GM21619 (cell line): ENCODE measurements at regions not wholly inside any gene's neighbourhood (a gene's known extent, or its start where the extent isn't known, plus 50 kb on each side); places are given as distances from the start of the nearest gene placed in this dataset.
"Not testable (repeated sequence)": the region's sequence is repeated elsewhere in the genome, so short reads cannot be mapped to it uniquely, and the experiment has no call there.

Experiments
- ATAC-seq: cut with Tn5 transposase; IDR thresholded peaks from one replicate; pipeline ENCODE4 v1.9.1; 2021; ENCODE audit not compliant: unreplicated experiment

- no peak for ATAC-seq
These were observed 438.0 kb upstream of the ZNF337 start for GRCh38 chr20:26134606-26135005.

GRCh38 chr20:26133794-26134193 is 437.1 kb upstream of the ZNF337 start:
- ATAC-seq = not testable (repeated sequence)

- ATAC-seq = not testable (repeated sequence)
These were observed 424.3 kb upstream of the ZNF337 start for GRCh38 chr20:26120920-26121319.

GRCh38 chr20:26094498-26094897 is 397.8 kb upstream of the ZNF337 start:
- ATAC-seq = not testable (repeated sequence)

GRCh38 chr20:26091921-26092320 is 395.3 kb upstream of the ZNF337 start:
- ATAC-seq = not testable (repeated sequence)

GRCh38 chr20:26086195-26086594 is 389.5 kb upstream of the ZNF337 start:
- ATAC-seq = not testable (repeated sequence)

GRCh38 chr20:26073972-26074371 is 377.3 kb upstream of the ZNF337 start:
- ATAC-seq = not testable (repeated sequence)

- ATAC-seq = not testable (repeated sequence)
These were observed 362.7 kb upstream of the ZNF337 start for GRCh38 chr20:26059324-26059723.

GRCh38 chr20:26058446-26058845 is 361.8 kb upstream of the ZNF337 start:
- ATAC-seq = not testable (repeated sequence)

GRCh38 chr20:26057135-26057752 is 360.6 kb upstream of the ZNF337 start:
- ATAC-seq = not testable (repeated sequence)

- ATAC-seq = not testable (repeated sequence)
These were observed 329.1 kb upstream of the ZNF337 start for GRCh38 chr20:26025792-26026191.

GRCh38 chr20:26010942-26011276 is 314.3 kb upstream of the ZNF337 start:
- not testable (repeated sequence) for ATAC-seq

GRCh38 chr20:26010224-26010941 is 313.7 kb upstream of the ZNF337 start:
- not testable (repeated sequence) for ATAC-seq

- not testable (repeated sequence) for ATAC-seq
These were observed 313.0 kb upstream of the ZNF337 start for GRCh38 chr20:26009402-26010223.

GRCh38 chr20:26008026-26008425 is 311.4 kb upstream of the ZNF337 start:
- not testable (repeated sequence) for ATAC-seq

- ATAC-seq = not testable (repeated sequence)
These were observed 309.5 kb upstream of the ZNF337 start for GRCh38 chr20:26006164-26006563.

GRCh38 chr20:26003959-26004358 is 307.3 kb upstream of the ZNF337 start:
- ATAC-seq = not testable (repeated sequence)

- not testable (repeated sequence) for ATAC-seq
These were observed 300.9 kb upstream of the ZNF337 start for GRCh38 chr20:25997367-25998038.

- ATAC-seq = no peak
These were observed 295.5 kb upstream of the ZNF337 start for GRCh38 chr20:25992146-25992545.

GRCh38 chr20:25991756-25992130 is 295.1 kb upstream of the ZNF337 start:
- ATAC-seq = no peak
